ENCODE measurements at regions not wholly inside any gene's neighbourhood (a gene's known extent, or its start where the extent isn't known, plus 50 kb on each side); places are given as distances from the start of the nearest gene placed in this dataset.

- TF ChIP-seq, protein P1, sequence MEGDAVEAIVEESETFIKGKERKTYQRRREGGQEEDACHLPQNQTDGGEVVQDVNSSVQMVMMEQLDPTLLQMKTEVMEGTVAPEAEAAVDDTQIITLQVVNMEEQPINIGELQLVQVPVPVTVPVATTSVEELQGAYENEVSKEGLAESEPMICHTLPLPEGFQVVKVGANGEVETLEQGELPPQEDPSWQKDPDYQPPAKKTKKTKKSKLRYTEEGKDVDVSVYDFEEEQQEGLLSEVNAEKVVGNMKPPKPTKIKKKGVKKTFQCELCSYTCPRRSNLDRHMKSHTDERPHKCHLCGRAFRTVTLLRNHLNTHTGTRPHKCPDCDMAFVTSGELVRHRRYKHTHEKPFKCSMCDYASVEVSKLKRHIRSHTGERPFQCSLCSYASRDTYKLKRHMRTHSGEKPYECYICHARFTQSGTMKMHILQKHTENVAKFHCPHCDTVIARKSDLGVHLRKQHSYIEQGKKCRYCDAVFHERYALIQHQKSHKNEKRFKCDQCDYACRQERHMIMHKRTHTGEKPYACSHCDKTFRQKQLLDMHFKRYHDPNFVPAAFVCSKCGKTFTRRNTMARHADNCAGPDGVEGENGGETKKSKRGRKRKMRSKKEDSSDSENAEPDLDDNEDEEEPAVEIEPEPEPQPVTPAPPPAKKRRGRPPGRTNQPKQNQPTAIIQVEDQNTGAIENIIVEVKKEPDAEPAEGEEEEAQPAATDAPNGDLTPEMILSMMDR (IDR thresholded peaks at IDR 0.05) = no peak
- Histone ChIP-seq H3K4me3 (no peak overlapping the region), H3K27ac (no peak overlapping the region)
- DNase-seq (ENCODE audit: low spot score) = no peak
Measured at GRCh38 chr12:42679466-42679865, 89.9 kb upstream of the PRICKLE1 start.

GRCh38 chr12:42677461-42677860 lies 87.9 kb upstream of the PRICKLE1 start:
- Histone ChIP-seq H3K4me3 (no peak overlapping the region), H3K27ac (no peak overlapping the region)
- no peak for DNase-seq (ENCODE audit: low spot score)
- TF ChIP-seq, protein P1 (IDR thresholded peaks at IDR 0.05) = no peak

GRCh38 chr12:42673535-42673934 lies 84.0 kb upstream of the PRICKLE1 start:
- TF ChIP-seq, protein P1 (IDR thresholded peaks at IDR 0.05) = no peak
- no peak for DNase-seq (ENCODE audit: low spot score)
- no peak overlapping the region for H3K27ac ChIP-seq
- no peak overlapping the region for H3K4me3 ChIP-seq

- no peak overlapping the region for H3K4me3 ChIP-seq
- DNase-seq (ENCODE audit: low spot score) = no peak
- TF ChIP-seq, protein P1 (IDR thresholded peaks at IDR 0.05) = no peak
- no peak overlapping the region for H3K27ac ChIP-seq
Measured at GRCh38 chr12:42670719-42671118, 81.2 kb upstream of the PRICKLE1 start.

DNA sequence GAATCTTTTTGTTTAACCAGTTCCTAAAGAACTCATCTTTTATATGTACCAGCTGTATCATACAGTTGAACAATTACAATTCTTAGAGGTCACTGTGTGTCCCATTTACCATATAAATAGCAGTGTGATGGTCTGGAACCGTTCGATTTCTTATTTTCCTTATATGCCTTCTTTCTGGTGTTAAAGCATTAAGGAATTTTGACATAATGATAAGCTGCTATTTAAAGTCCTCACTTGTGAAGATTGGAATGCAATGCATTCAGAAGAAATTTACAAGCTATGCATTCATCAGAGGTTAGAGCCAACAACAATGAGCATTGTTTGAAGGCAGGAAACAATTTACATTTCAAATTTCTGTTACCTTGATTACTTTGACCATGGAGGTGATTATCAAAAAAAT lies 80.0 kb upstream of the PRICKLE1 start:
- TF ChIP-seq, protein P1 (IDR thresholded peaks at IDR 0.05) = no peak
- Histone ChIP-seq H3K27ac (no peak overlapping the region), H3K4me3 (no peak overlapping the region)
- no peak for DNase-seq (ENCODE audit: low spot score)

DNA sequence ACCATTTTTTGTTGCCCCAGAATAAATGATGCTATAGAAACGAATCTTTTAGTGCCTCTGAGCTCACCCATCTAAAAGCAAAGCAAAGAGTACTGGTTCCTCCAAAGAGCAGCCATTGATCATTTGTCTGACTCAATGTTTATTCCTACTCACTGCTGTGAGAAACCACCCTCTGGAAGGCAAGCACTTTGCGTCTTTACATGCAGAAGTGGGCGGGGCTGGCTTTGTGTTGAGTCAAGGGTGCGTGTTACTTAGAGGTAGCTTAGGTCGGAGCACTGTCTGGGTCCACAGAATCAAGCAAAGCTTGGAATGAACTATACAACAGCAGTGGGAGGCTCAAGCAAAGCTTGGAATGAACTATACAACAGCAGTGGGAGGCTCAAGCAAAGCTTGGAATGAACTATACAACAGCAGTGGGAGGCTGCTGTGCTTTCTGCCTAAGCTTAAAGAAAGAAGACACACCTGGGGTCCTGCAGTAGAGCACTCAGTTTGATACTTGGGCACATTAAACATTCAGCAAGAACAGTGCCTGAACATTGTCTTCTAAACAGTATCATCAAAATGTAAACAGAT lies 77.2 kb upstream of the PRICKLE1 start:
- TF ChIP-seq, protein P1 (IDR thresholded peaks at IDR 0.05) = no peak
- no peak for DNase-seq (ENCODE audit: low spot score)
- no peak overlapping the region for H3K4me3 ChIP-seq

GRCh38 chr12:42663621-42664020 lies 74.1 kb upstream of the PRICKLE1 start:
- TF ChIP-seq, protein P1 (IDR thresholded peaks at IDR 0.05) = no peak
- DNase-seq (ENCODE audit: low spot score) = no peak
- Histone ChIP-seq H3K27ac (no peak overlapping the region), H3K4me3 (no peak overlapping the region)

More for the DNA sequence above, 77.2 kb upstream of the PRICKLE1 start:
- no peak overlapping the region for H3K27ac ChIP-seq

All from coronary artery (tissue), 2 donors.